Neural crest cell (in vitro differentiated cells): ENCODE measurements at regions not wholly inside any gene's neighbourhood (a gene's known extent, or its start where the extent isn't known, plus 50 kb on each side); places are given as distances from the start of the nearest gene placed in this dataset.

Experiments used
- DNase-seq: peaks from one replicate; pipeline ENCODE4 v3.0.0; 2021; ENCODE audit warnings: low read depth, mixed read lengths, low spot score
- H3K27ac Mint-ChIP-seq: one replicate; pipeline ENCODE4 v1.8.0; 2021; ENCODE audit warnings: mild to moderate bottlenecking, mixed read lengths; ENCODE audit not compliant: unreplicated experiment
- H3K27me3 Mint-ChIP-seq: 2 replicates; pipeline ENCODE4 v1.8.0; 2021; ENCODE audit warnings: low read depth, mild to moderate bottlenecking, mixed read lengths
- H3K36me3 Mint-ChIP-seq: 2 replicates; pipeline ENCODE4 v1.8.0; 2021; ENCODE audit warnings: low read depth, mild to moderate bottlenecking, mixed read lengths
- H3K4me1 Mint-ChIP-seq: 2 replicates; pipeline ENCODE4 v1.8.0; 2021; ENCODE audit warnings: mixed read lengths
- H3K4me3 Mint-ChIP-seq: one replicate; pipeline ENCODE4 v1.8.0; 2021; ENCODE audit warnings: mild to moderate bottlenecking, mixed read lengths
- H3K9me3 Mint-ChIP-seq: 2 replicates; pipeline ENCODE4 v1.8.0; 2021; ENCODE audit warnings: mixed read lengths
- TF ChIP-seq, protein P1 (sequence below): fragments of 200-600 bp; sonication (generic); conservative IDR thresholded peaks from 2 replicates; pipeline ENCODE4 v1.5.0; 2021; ENCODE audit warnings: antibody characterized with exemption, mild to moderate bottlenecking

DNA sequence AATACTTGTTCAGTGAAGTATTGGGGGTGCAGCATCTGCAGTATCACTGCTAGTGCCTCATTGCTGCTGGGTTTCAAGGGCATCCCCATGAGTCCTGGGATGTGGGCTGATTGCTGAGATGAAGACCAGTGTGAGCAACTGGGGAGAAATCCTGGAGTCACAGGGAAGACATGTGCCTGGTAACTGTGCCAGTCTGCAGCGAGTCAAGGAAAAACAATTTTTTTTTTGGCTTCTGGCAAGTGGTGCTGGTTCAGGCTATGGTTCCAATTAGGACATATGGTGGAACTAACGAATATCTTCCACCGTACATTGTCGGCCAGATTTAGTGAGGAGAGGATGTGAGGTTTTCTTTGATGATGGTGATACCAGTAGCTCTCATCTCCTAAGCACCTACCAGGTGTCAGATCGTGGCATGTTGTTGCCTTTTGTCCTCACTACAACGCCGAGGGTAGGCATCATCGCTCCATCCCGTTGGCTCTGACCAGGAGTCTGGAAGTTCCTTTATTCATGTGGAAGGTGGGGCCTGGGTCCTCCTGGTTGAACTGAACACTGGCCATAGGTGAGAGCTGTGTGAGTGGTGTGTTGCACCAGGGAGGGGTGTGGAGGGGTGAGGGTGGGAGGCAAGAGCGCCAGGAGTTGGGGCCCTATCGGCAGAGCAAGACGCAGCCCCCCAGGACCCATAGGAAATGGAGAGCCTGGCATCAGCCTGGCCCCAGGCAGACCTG is 118.0 kb upstream of the HS6ST1 start:
- no peak for DNase-seq
- Mint-ChIP-seq H3K27me3 (no peaks in the 10 kb centered on the region), H3K4me3 (no peak overlapping the region), H3K27ac (peak overlapping the region; percentile 84), H3K9me3 (no peaks in the 10 kb centered on the region), H3K36me3 (no peaks in the 10 kb centered on the region), H3K4me1 (peaks cover 11% of the 10 kb centered on the region)
- TF ChIP-seq, protein P1, sequence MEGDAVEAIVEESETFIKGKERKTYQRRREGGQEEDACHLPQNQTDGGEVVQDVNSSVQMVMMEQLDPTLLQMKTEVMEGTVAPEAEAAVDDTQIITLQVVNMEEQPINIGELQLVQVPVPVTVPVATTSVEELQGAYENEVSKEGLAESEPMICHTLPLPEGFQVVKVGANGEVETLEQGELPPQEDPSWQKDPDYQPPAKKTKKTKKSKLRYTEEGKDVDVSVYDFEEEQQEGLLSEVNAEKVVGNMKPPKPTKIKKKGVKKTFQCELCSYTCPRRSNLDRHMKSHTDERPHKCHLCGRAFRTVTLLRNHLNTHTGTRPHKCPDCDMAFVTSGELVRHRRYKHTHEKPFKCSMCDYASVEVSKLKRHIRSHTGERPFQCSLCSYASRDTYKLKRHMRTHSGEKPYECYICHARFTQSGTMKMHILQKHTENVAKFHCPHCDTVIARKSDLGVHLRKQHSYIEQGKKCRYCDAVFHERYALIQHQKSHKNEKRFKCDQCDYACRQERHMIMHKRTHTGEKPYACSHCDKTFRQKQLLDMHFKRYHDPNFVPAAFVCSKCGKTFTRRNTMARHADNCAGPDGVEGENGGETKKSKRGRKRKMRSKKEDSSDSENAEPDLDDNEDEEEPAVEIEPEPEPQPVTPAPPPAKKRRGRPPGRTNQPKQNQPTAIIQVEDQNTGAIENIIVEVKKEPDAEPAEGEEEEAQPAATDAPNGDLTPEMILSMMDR: no peak

DNA sequence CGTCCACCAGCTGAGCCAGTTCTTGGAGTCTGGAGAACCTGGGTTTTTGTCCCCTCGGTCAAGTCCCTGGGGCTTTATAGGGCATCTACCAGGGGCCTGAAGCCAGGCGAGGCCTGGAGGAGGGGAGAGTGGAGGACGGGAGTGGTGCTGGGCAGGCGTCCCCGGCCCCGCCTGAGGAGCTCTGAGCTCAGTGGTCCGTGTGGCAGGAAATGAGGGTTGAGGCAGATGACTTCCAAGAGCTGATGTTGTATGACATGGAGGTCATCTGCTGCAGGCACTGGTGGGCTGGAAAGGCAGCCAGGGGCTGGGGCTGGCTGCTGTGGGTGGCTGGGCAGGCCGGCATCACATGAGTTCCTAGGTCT is 118.5 kb upstream of the HS6ST1 start:
- Mint-ChIP-seq H3K4me3 (no peak overlapping the region), H3K4me1 (peaks cover 11% of the 10 kb centered on the region), H3K27me3 (no peaks in the 10 kb centered on the region), H3K9me3 (no peaks in the 10 kb centered on the region), H3K27ac (no peak overlapping the region), H3K36me3 (no peaks in the 10 kb centered on the region)
- TF ChIP-seq, protein P1: no peak
- DNase-seq: no peak

DNA sequence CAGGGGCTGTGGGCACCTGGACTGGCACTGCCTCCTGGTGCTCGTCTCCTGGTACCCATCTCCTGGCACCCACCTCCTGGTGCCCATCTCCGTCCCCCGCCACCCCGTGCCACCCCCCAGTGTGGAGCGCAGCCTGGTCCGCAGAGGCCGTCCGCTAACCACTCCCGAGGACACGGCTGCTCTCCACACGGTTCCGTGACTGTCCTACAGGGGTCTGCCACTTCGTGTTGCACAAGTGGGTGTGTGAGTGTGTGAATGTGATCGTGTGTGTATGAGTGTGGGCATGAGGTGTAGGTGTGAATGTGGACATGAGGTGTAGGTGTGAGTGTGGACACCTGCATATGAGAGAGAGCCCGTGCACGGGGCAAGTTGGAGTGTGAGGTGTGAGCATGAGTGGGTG is 119.4 kb upstream of the HS6ST1 start:
- no peak overlapping the region for H3K27ac Mint-ChIP-seq
- no peaks in the 10 kb centered on the region for H3K9me3 Mint-ChIP-seq
- H3K4me3 Mint-ChIP-seq: no peak overlapping the region
- DNase-seq: no peak
- no peaks in the 10 kb centered on the region for H3K27me3 Mint-ChIP-seq
- H3K4me1 Mint-ChIP-seq: peaks cover 20% of the 10 kb centered on the region
- H3K36me3 Mint-ChIP-seq: no peaks in the 10 kb centered on the region
- TF ChIP-seq, protein P1: no peak

DNA sequence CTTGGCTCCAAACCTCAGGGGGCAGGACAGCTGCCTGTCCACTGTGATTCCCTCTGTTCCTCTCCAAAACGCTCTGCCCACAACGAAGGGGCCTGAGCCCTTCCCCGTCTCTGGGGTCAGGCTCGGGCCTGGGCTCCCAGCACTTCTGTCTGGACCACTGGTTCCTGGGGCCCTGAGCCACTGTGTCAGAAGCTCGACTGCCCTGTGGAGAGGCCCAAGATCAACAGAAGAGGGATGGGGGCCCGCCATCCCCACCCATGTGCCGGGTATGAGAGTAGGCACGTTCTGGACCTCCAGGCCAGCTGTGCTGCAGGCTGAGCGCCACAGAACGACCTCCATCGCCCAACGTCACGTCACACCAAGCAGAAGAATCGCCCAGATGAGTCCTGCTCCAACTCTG is 119.9 kb upstream of the HS6ST1 start:
- Mint-ChIP-seq H3K27me3 (no peaks in the 10 kb centered on the region), H3K4me3 (no peak overlapping the region), H3K9me3 (no peaks in the 10 kb centered on the region), H3K36me3 (no peaks in the 10 kb centered on the region), H3K4me1 (peaks cover 25% of the 10 kb centered on the region), H3K27ac (no peak overlapping the region)
- DNase-seq: no peak
- TF ChIP-seq, protein P1: no peak

DNA sequence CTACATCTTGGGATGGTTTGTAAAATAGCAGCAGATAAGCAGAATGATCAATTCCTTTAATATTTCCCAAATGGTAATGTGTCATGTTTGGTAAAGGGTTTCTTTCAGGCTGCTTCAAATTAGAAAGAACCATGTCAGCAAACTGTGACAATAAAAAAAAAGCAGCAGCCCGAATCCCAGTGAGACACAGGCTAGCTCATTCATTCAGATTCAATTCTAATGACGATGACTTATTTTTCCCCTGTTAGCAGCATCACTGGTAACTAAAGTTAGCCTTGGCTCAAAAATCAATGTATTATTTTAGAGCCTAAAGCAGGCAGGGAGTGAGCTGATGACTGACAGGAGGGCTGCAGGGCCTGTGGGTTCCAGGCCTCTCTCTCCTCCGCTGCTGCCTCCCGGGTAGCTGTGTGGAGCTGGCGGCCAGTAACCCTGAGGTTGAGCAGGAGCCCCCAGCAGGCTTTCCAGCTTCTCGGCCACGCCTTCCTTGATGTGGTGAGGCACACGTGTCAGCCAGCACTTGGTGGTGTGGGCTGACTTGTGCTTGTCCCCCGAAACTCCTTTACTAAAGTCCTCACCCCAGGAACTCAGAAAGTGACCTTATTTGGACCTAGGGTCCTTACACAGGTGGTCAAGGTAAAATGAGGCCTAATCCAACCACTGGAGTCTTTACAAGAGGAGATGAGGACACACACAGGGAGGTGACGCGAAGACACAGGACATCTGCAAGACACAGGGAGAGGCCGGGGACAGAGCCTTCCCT is 120.5 kb upstream of the HS6ST1 start:
- Mint-ChIP-seq H3K27ac (no peak overlapping the region), H3K4me3 (no peak overlapping the region), H3K9me3 (no peaks in the 10 kb centered on the region), H3K36me3 (no peaks in the 10 kb centered on the region), H3K27me3 (no peaks in the 10 kb centered on the region), H3K4me1 (peaks cover 29% of the 10 kb centered on the region)
- no peak for DNase-seq
- TF ChIP-seq, protein P1: no peak
